HG02610 (cell line): ENCODE measurements at regions not wholly inside any gene's neighbourhood (a gene's known extent, or its start where the extent isn't known, plus 50 kb on each side); places are given as distances from the start of the nearest gene placed in this dataset.

ENCODE experiments used
- ATAC-seq: cut with Tn5 transposase; IDR thresholded peaks from one replicate; pipeline ENCODE4 v1.9.1; 2021; ENCODE audit warnings: mild to moderate bottlenecking, moderate library complexity; ENCODE audit not compliant: unreplicated experiment

DNA sequence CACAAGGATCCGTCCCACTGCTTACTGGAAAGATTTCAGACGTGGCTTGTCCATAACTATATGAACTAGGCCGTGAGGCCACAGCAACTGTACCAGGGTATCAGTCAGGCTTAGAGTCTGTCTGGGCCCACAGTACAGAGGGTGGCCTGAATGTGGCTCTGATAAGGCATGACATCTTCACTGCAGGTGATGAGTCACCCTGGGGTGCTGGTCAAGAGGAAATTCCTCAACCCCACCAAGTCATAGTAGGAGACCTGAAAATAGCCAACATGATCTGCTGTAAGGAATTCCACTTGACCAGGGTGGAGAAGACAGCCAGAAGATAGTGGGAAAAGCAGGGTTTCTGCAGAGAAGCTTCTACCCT is 107.7 kb downstream of the INHBB start:
- ATAC-seq: no peak

DNA sequence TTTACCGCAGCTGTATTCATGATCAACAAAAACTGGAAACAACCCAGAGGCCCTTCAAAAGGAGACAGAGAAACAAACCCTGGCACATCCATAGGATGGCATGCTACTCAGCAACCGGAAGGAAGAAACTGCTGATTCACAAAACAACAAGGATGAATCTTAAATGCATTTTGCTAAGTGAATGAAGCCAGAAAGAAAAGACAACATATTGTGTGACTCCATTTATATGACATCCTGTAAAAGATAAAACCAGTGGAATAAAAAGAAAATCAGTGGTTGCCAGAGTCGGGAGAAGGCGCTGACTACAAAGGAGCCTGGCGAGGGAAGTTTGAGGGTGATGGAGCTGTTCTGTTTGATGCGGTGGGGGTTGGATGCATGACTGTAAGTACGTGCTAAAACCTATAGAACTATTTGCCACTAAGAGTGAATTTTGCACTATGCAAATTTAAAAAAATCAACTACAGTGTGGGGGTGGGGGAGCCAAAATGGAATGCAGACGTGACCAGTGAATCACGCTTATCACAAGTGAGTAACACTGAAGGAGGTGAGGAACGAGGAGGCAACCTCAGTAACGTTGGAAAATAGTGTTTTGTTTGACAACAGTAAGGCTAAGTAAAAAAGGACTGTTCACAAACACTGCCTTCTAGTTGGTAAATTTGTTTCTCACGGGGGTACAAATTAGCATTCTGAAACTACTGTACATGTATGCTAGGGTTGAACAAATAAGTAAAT is 108.9 kb downstream of the INHBB start:
- ATAC-seq: no peak

DNA sequence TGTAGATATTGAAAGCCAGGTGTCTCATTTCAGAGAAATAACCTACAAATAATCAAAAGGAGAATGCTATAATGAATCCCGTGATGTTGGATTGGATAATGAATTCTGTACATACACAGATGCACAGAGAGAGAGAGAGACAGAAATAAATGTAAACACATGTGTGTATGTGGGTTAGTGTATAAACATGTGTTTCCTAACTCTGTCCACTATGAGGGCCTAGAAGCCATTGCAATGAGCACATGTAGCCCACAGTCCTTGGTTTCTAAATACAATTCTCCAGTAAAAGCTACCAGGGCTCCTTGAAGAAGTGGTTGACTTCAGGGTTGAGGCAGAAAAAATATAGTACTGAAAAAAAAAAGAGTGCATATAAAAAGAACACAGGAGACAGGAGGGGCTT is 109.5 kb downstream of the INHBB start:
- ATAC-seq: no peak

DNA sequence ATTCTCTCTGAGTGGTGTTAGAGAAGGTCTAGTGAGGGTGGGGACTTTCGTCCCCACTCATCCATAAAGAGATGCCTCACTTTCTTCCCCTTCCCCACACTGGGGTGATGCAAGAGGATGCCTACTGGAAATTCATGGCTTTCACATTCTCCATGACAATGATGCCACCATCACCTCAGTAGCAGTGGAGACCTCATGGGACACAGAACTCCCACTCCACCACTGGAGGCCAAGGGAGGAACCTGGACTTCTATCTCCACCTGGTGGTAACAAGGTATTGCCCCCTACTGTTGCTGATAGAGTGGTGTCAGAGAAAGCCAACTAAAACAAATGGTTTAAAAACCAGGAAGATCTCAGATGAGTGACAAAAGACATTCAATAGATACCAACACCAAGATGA is 110.9 kb downstream of the INHBB start:
- ATAC-seq: no peak

DNA sequence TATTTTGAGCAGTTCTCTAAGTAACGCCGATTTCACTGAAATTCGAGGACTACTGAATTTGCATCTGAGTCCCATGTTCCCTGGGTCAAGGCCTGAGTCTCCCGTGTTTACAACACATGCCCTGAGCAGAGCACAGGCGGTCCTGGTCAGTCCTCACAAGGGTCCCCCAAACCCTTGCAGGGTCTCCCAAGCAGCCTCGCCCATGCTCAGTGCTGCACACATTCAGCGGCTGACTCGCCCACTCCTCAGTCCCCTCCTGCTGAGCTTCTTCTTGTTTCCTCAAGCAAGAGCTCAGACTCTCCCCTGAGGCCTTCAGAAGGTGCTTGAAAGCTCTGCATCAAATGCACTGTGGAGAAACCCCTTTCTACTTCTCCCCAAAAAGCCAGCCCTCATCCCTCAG is 114.6 kb downstream of the INHBB start:
- ATAC-seq: no peak

DNA sequence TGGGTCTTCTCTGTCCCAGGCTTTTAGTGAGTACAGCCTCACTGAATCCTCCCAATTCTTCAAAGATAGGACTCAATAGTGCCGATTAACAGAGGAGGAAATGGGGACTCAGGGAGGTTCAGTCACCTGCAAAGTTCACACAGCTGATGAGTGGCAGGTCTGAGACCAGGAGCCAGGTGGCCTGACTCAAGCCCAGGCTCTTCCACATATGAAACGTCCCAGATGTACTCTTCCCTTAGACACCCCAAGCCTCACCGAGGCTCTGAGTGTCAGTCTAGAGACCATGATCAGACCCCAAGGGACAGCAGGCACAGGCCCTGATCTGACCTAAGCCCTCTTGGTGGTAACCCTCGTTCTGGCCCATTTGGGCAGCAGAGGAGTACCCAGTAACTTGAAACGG is 115.2 kb downstream of the INHBB start:
- no peak for ATAC-seq

DNA sequence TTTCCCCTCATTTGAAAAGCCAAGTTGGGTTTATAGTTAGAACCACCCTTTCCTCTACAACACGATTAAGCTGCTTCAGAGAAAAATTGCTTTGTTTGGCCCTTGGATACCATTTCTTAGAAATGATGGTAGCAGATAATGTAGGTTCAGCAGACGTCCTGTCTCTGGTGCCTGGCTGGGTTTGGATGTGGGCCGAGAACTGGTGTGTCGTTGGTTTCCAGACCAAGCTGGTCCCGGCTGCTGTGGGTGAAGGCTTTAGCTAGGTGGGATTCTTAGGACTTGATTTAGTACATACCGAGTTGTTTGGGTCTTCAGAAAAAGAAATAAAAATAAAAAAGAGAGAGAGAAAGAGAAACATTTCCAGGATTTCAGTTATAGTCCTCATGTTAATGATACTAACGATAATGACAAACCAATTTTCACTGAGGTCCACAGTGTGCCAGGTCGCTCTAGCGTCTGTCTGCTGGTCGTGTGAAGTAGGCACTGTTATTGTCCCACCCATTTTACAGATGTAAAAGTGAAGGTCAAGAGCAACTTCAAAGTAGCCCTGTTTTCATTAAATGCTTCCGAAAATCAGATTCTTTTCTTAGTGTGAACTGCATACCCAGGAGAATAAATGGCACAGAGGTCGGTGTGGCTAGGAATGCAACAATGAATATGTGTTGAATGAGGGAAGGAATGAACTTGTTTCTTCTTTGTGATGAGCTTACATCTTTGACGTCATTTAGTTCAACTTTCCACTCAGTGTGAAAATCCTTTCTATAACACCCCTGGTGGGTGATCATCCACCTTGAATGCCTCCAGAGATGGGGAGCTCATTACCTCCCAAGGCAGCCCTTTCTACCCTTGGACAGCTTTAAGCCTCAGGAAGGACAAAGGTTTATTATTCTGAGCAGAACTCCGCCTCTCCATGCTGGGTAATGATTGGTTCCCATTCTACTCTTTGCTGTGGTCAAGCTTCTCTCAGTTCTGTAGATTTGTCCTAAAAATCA is 115.9 kb downstream of the INHBB start:
- ATAC-seq: no peak

DNA sequence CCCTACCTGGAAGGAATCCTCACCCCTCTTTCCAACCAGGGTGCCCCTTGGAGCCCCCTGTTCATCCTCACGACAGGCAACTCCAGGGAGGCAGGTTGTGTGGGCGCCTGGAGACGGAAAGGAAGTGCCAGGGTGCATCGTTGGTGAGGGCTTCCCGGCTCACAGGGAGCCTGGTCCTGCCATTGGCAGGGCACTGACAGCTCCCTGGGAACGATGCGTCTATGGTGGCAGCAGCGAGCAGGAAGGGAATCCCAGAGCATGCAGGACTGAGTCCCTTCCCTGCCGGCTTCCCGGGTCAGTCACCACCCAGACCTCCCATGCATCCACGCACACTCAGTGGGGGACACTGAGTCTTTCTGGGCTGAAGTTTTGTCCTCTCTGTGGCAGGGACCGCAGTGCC is 117.6 kb downstream of the INHBB start:
- ATAC-seq: no peak

DNA sequence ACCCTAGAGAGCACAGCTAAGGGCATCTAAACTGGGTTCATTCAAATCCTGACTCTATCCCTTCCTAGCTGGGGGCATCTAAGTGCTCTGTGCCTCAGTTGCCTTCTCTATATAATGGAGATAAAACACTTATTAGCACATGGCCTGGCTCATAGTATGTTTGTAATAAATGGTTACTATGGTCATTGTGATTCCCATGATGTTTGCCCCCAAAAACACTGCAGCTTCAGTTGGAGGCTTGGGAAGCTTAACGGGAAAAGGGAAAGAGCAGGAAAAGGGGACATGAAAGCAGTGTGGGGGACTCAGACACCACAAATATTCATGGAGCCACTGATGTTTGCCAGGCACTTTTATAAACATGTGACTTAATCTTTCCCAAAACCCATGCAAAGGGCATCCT is 118.1 kb downstream of the INHBB start:
- no peak for ATAC-seq

DNA sequence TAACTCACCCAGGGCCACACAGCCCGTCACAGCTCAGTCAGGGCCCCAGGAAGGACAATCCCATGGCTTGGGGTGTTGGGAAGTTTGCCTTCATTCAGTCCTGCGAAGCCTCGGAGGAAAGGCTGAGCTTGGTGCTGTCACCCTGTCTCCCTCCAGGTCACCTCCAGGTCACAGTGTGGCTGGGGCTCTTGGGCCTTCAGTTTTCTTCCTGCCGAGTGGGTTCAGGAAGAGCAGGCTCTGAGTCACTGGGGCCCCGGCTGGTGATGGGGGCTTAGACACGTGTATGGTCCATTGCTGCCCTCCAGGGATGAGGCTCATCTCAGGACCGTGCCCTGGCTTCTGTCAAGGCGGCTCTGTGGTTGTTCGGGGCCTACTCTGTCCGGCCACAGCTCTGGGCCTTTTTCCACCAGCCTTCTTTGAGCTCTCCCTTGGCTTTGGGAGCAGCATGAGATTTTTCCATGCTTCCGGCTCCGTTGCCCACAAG is 118.6 kb downstream of the INHBB start:
- ATAC-seq: no peak

DNA sequence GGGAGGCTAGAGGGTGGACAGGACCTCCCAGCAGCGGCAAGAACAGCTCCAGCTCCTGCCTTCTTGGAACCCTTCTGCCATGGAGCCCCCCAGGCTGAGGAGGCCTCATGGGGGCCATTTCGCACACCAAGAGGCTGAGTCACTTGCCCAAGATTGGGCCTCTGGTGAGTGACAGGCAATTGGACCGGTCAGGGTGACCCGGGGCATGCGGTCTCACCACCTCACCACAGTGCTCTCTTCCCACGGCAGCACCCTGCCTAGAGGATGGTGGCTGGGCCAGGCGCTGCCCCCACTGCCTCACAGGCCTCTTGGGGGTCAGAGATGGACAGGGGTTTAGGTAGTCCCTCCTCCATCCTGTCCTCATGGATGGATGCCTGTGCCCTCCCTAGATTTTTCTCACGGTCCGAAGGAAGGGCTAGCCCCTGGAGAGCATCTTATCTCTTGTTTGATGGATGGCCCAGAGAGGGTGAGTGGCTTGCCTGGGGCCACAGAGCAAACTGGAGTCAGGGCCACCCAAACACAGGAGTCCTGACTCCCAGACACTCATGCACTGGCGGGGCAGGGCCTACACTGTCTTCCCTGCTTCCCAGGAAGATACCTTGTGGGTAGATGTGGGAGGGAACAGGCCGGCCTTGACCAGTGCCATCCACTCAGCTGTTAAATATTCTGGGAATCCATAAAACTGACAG is 119.2 kb downstream of the INHBB start:
- ATAC-seq: no peak

DNA sequence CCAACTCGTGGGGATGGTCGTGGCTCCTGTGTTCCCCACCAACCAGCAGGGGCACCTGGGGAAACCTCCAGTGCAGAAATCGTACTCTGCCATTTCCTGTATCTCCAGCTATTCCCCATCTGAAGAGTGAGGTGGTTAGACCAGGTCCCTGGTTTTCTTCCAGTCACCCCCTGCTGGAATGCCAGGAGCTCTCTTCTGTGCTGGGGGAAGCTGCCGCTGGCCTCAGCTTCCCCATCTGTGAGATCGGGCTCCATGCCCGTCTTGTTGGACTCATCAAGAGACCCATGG is 119.7 kb downstream of the INHBB start:
- ATAC-seq: no peak

DNA sequence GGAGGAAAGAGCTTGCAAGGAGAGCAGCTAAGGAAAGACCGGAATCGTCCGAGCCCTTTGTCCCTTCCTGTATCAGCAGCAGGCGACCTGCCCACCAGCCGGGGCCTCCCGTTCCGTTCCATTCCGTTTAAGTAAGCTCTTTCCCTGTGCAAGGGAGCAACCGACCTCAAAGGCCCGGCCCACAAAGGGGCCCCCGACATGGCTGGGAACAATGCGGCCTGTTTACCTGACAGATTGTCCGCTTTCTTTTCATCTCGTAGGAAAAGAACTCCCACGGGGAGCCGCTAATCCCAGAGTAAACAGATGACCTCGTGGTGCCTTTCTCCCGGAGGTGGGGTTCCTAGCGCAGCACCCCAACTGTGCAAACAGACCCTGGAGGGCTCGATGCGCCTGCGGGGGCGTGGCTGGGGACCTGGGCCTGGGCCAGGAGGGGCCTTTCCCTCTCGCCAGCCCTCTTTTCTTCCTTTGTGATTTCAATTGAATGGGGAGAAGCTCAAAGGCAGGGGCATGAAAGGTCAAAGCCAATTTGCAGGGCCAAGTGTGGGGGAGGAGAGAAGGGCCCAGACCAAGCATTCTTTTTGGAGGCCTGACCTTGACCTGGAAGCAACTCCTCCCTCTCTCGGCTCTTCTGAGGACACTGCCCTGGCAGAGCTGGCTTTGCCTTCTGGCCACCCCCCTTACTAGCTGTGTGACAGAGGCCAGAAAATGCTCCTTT is 120.2 kb downstream of the INHBB start:
- no peak for ATAC-seq

DNA sequence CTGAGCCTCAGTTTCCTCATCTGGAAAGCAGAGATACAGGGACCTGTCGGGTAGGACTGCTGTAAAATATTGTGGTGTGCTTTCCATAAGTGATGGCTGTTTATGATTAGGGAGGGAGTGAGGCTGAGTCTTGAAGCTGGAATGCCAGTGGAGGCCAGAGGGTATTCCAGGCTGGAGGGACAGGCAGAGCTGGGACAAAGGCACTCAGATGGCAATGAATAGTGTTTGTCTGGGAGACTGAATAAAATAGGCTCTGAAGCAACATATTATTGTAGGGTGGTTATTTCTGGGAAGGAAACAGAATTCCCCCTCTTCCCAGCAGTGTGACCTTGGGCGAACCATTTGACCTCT is 120.7 kb downstream of the INHBB start:
- no peak for ATAC-seq

DNA sequence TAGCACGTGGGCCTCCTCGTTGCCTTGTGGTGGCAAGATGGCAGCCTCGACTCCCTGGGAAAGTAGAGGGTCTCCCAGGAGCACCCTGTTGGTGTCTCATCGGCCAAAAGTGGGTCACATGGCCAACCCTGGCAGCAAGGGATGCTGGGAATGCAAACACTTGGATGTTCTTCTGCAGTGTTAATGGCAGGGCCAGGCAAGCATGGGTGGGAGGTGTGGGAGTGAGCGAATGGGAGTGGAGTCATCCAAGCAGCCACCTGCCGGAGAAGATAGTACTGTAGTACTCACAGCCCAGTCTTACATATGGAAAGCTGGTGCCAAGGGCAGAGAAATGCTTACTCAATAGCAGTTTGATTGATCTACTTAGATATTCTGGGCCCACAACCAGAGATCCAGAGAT is 122.2 kb downstream of the INHBB start:
- no peak for ATAC-seq

DNA sequence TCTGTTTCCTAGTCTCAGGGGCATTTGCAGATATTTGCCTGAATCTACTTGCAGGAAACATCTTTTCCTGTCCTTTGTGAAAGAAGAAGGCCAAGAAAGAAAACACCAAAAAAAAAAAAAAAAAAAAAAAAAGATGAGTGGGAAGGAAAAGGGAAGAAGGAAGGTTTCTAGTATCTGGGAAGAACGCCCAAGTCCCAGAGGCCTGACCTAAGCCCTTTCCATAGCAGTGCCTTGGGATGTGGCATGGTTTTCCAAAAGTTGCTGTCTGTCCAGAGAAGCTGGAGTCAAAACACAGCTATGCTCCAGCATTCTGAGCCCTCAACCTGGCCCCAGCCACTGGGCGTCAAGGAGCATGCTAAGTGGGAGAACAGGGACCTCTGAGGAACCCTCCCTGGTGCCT is 123.5 kb downstream of the INHBB start:
- no peak for ATAC-seq

DNA sequence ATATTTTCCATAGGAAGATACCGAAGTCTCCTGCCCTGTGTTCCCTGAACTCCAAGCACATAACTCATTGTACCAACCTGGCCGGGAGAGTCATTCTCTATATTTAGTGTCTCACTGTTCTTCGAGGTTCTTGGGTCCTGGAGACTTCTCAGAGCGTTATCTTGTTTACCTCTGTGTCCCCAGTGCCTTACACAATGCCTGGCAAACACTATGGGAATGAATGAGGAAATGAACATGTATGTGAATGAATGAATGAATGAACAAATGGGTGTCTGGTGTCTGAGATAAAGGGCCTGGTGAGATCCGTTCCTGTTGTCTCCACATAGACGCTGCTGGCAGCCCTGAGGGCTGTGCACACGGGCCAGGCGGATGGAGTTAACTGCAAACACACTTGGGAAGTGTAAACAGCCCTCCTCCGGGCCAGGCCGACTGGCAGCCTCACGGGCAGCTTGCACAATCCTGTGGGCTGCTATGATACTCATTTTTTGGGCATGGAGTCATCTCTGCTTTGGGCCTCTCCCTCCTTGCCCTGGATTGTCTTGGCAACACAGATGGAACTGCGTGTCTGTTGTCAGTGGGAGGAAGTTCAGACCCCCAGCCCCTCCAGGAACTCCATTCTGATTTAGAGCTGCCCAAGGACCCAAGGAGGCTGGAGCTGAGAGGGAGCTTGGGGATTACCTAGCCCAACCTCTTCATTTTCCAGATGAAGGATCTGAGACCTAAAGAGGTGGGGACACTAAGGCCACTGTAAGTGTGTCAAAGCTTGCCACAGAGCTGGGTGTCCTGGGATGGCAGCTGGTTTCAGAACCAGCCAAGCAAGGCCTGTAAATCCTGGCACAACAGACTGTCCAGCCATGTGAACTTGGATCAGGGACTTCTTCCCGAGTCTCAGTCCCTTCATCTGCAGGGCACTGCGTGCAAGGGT is 124.4 kb downstream of the INHBB start:
- no peak for ATAC-seq

DNA sequence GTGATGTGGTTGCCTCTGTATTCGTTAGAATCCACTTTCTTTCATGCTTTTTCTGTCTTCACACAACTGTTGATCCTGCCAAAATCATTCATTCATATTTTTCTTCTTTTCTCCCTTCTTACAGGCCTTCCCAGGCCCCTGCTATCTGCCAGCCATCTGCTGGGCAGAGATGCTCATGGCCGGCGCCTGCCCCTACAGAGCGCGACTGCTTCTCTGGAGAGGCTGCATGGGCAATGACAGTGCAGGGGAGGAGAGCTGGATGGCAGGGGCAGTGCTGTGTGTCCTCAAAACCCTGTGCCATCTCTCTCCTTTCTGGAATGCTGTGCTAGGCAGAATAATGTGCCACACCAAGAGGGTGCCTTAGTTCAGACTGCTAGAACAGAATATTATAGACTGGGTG is 125.2 kb downstream of the INHBB start:
- ATAC-seq: no peak

DNA sequence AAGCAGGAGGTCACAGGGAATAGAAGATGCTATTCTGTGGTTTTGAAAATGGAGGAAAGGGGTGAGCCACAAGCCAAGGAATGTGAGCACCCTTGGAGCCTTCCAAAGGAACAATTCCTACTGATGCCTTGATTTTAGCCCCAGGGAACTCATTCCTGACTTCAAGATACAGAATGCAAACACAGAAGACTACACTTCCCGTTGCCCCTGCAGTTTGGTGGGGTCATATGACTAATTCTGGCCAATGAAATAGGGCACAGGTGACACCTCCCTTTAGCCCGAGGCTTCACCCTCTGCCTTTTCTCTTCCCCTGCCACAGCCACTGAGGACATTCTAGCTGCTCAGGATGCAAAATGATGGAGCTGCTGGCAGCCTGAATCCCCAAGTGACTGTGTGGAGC is 126.1 kb downstream of the INHBB start:
- no peak for ATAC-seq

DNA sequence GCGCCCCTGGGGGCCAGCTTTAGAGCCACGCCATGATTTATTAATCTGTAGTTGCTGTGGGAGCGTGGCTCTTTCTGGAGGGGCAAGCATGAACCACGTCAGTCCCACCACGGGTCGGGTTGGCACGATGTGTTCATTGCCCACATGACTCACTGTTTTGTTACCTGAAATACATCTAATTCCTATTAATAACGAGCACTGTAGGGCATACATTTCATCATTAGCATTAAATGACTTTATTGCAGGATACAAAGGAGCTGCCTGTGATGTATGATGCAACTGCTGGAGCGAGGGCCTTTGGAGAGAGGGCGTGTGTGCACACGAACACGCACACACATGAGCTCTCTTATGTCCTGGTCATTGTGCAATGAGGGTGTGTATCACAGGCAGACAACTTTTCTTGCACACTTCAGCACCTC is 127.0 kb downstream of the INHBB start:
- ATAC-seq: no peak
